NAMALWA (cell line): ENCODE measurements at regions not wholly inside any gene's neighbourhood (a gene's known extent, or its start where the extent isn't known, plus 50 kb on each side); places are given as distances from the start of the nearest gene placed in this dataset.

Experiments used
- DNase-seq: peaks from one replicate; pipeline ENCODE4 v3.0.0-alpha.2; 2015; ENCODE audit warnings: low spot score

DNA sequence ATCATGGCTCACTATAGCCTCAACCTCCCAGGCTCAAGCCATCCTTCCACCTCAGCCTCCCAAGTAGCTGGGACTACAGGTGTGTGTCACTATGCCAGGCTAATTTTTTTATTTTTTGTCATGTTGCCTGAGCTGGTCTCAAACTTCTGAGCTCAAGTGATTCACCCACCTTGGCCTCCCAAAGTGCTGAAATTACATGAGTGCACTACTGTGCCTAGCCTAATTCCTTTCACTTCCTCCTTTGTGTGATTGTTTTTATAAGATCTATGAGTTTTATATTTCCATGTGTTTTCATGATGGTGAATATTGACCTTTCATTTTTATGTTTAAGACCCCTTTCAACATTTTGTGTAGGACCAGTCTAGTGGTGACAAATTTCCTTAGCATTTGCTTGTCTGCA is 55.2 kb upstream of the IL12B start:
- no peak for DNase-seq

GRCh38 chr5:159386028-159386711 is 55.9 kb upstream of the IL12B start:
- DNase-seq, result no peak

DNA sequence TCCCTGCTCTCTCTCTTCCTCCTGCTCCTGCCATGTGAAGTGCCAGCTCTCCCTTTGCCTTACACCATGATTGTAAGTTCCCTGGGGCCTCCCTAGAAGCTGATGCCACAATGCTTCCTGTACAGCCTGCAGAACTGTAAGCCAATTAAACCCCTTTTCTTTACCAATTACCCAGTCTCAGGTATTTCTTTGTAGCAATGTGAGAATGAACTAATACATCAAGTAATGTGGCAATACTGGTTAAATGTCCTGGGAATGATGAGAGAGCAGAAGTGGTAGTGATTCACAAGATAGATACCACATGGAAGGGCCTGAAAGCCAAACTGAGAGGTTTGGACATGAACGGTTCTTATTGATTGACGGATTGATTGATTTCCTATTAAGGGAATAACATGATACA is 62.6 kb upstream of the IL12B start:
- DNase-seq, result no peak

DNA sequence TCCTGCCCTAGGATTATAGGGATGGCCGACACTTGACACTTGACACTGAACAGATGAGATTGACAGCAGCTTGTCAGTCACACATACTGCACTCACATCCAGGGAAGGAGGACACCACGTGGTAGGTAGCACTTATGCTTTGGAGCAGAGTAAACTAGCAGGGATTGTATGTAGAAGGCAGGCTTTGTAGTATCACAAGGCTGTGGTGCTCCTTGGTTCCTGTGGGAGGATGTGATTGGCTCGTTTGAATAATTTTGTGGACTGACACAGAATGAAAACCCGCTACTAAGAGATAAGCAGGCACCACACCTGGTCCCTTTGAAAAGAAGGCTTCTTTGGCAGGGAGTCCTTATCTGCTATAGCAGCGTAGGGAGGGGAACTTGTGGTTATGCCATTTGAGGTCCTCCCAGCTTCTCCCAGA is 63.6 kb upstream of the IL12B start:
- no peak for DNase-seq

DNA sequence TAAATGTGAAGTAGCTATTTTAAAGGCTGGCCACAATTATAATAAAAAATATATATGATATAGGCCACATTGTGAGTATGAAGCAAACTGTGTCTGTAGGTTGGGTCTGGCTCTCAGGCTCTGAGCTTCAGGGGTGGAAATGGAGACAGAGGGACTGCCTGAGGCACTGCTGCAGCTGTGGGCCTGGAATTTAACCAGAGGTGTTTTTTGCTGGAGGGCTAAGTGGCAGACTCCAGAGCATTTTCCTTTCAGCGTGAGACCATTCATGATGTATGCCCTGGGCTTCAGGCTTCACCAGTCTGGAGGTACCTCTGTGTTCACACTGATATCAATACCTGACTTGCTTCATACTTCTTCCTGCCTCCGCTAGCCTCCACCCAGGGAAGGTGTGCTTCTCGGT is 64.9 kb upstream of the IL12B start:
- DNase-seq, result no peak

GRCh38 chr5:159398936-159399335 is 68.6 kb upstream of the IL12B start:
- no peak for DNase-seq

- no peak for DNase-seq
These were observed 70.2 kb upstream of the IL12B start for GRCh38 chr5:159400476-159400875.

- no peak for DNase-seq
These were observed 72.0 kb upstream of the IL12B start for GRCh38 chr5:159402311-159402710.

DNA sequence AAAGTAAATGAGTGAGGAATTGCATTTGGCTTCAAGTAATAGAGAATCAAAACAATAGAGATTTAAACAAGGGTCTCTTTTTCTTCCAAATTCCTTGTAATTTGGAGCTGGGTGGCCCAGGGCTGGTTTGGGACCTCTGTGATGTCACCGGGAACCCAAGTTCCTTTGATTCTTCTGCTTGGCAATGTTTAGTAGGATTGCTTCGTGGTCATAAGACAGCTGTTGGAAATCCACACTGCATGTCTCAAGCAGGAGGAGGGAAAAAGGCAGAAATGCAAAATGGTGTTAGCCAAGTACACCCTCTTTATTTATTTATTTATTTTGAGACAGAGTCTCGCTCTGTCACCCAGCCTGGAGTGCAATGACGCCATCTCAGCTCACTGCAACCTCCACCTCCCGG is 72.6 kb upstream of the IL12B start:
- no peak for DNase-seq

GRCh38 chr5:159403906-159404681 is 73.8 kb upstream of the IL12B start:
- no peak for DNase-seq

- peak; percentile 6 for DNase-seq
These were observed 75.3 kb upstream of the IL12B start for GRCh38 chr5:159405611-159406031.

DNA sequence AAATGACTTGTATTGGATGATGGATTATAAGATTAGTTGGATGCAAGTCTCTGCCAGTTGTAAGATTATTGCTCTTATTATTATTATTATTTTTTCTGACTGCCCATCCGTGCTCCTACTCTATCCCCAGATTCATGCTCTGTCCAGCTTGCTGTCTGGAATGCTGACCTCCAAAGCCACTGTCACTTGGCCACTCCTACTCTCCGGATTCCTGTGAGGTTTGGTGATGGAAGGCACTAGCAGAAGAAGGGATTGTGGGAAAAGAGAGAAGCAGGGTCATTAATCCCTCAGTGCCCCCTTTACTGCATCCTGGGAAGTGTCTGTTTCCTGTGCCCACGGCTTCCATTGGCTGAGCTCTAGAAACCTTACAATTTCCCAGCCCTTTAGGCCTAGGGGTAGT is 76.3 kb upstream of the IL12B start:
- DNase-seq, result no peak

DNA sequence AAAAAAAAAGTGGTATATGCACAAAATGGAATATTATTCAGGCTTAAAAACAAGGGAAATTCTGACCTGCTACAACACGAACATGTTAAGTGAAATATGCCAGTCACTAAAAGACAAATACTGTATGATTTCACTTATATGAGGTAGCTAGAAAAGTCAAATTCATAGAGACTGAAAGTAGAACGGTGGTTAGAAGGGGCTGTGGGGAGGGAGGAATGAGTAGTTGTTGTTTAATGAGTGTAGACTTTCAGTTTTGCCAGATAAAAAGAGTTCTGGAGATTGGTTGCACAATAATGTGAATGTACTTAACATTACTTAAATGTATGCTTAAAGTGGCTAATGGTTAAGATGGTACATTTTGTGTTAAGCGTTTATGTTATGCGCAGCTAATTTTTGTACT is 79.5 kb upstream of the IL12B start:
- no peak for DNase-seq

DNA sequence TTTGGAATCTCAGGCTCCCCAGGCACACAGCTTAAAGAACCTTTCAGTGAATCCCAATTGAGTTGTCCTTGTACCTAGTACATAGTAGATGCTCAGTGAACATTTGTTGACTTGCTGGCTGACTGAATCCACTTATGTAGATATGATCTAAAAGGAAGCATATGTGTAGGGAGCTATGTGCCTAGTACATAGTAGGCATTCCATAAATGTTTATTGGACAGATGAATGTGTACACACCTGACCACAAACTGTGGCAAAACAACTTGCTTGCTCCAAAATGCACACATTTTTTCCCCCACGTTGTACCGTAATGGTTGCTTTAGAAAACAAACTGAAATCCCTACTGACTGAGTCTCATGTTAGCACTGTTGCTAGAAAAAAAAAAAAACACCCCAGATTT is 80.2 kb upstream of the IL12B start:
- DNase-seq, result no peak

- no peak for DNase-seq
These were observed 80.8 kb upstream of the IL12B start for GRCh38 chr5:159411115-159411514.

DNA sequence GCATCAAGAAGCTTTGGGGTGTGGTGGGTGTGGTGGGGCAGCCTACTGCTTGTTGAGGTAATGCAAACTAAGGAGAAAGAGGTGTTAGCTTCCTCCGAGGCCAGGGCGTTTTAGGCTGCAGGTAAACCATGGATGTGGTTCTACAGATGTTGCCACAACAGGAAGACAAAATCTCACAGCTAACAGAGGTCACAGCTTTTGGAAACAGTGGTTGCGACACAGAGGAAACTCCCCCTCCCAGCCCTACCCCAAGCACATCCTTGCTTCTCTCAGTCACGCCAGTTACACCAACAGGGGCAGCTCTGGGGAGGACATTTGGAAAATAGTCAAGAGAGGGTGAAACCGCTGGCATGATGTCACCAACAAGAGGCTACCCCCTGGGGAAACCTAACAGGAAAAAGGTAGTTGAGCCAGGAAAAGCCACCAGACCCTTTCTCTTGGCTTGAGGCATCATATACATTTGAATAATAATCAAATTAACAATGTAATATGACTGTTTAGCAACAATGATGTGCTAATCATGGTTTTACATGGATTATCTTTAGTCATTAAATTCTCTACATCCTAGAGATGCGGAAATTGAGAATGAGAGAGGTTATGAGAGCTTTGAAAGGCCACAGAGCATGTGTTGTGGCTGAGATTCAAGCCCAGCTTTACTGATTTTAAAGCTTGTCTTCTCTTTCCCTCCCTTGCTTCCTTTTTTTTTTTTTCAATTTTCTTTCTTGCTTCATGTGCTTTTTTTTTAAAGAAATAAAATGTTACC is 82.2 kb upstream of the IL12B start:
- peak; percentile 53 for DNase-seq

DNA sequence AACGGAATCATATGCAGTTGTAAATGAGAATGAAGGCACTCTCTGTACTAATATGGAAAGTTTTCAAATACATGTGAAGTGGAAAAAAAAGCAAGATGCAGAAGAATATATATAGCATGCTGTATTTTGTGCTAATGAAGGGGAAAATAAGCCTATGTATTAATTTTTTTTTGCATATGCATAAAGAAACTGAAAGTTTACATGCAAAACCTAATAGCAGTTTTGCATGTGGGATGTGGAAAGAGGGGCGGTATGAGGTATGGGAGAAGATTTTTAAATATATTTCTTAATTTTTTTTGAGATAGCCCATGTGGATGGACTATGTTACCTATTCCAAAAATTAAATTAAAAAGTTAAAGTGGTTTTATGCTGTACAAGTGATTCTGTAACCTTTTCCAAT is 83.7 kb upstream of the IL12B start:
- peak; percentile 75 for DNase-seq

DNA sequence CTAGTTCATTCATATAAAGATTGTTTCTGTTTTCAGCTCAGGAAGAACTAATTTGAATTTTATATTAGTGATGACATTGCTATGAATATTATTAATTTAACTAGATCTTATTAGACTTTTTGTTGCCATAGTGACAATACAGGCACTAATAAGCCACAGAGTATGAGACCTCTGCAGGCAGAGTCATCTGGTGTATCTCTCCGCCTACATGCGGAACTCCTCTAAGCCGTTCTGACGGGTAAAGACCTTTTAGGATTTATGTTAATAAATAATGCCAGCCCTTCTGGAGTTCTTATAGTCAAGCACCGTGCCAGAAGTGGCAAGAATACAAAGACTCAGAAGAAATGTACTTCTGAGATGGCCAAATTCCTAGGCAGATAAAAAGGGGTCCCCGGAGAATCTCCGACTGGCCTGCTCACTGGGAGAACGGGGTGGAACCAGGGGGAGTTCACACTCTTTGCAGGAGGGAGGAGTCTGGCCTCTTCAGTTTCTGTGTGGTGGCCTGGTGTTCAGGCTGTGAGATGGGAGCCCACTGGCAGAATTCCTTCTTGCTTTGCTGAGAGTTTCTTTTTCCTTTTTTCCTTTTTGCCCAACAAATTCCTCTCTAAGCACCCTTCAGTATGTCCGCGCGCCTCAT is 85.1 kb upstream of the IL12B start:
- no peak for DNase-seq

- DNase-seq, result no peak
These were observed 86.2 kb upstream of the IL12B start for GRCh38 chr5:159416438-159416837.

DNA sequence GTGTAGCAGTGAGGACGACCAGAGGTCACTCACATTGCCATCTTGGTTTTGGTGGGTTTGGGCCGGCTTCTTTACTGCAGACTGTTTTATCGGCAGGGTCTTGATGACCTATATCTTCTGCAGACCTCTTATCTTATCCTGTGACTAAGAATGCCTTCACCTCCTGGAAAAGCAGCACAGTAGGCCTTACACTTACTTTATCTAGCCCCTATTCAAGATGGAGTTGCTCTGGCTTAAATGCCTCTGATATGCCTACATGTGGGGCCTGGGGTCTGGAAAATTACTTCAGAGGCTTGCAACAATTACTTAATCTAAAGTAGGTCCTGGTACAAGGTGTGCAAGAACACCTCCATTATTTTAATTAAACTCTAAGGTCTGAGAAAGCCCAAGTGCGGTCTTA is 86.9 kb upstream of the IL12B start:
- no peak for DNase-seq

- peak; percentile 63 for DNase-seq
These were observed 89.3 kb upstream of the IL12B start for GRCh38 chr5:159419576-159419975.

DNA sequence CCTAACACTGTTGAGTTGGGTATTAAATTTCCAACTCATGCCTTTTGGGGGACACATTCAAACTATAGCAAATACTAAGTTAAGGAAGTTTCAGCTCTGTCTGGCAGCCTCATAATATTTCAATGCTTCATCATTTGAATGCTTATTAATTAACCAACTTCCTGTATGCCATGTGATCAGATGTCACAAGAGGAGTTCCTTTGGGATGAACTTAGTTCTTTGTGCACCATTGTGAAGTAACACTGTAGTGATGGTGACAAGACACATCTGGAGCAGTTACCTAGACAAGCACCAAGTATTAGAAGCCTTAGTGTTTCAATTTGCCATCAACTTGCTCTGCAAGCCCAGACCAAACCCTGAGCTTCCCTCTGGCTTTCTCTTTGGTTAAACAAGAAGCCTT is 90.7 kb upstream of the IL12B start:
- DNase-seq, result no peak

GRCh38 chr5:159422361-159422760 is 92.1 kb upstream of the IL12B start:
- DNase-seq, result no peak
